ENCODE measurements at regions not wholly inside any gene's neighbourhood (a gene's known extent, or its start where the extent isn't known, plus 50 kb on each side); places are given as distances from the start of the nearest gene placed in this dataset.
"Not testable (repeated sequence)": the region's sequence is repeated elsewhere in the genome, so short reads cannot be mapped to it uniquely, and the experiment has no call there.

DNA sequence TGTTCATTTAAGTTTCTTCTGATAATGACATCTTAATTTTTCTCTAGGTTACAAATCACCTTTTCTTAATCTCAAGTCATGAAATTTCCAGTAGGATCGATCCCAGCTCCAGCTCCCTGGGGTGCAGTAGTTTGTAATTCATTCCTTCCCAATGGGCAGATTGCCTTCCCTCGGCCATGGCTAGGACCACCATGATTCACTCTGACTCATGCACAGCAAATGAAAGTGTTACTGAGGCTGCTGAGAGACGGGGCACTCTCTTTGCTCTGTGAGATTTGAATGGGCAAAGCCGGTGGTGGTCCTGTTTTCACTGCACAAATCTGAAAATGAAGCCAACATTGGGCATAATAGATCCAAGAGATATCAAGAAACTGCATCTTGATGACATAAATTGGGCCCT is 202.8 kb upstream of the IRS2 start:
- DNase-seq (ENCODE audit: low spot score) = no peak
- intact Hi-C loops (cut with DNase I) = no loop called here

DNA sequence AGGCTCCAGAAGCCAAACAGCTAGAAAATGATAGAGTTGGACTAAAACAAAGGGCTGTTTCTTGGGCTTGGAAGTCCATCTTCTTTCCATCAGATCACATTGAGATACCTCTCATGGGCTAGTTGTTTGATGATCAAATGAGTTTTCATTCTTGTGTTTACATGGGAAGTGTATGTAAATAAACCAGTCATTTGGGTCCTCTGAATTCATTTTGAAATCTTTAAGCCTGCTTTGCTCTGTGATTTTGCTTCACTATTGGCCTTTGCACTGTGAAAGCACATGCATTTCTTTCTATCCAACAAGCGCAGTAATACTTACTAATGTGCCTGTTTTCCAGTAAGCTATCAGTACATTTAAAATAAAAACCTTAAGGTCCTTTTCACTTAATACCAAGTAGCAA is 200.5 kb upstream of the IRS2 start:
- DNase-seq (ENCODE audit: low spot score) = no peak
- intact Hi-C loops (cut with DNase I) = no loop called here

DNA sequence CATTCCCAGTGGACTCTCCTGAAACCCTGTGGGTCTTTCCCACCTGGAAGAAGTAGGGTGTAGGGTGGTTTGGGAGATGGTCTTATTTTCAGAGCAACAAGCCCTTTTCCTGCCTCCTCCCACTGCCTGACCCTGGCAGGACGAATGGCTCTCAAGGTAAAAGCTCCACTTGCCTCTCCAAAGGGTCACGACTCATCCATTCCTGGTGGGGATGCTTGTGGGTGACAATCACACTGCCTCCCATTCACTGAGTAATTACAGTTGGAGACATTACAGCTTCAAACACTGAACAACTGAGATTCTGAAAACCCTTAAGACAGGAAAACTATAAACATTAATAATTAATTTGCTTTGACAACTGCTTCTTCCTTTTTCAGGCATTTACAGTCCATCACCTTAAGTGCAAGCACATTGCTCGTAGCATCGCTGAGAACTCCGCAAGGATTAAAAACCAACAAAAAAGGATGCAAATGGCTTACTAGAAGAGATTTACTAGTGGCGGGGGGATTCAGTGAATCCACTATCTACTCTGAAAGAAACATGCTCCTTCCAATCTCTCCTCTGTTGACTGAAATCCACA is 199.6 kb upstream of the IRS2 start:
- intact Hi-C loops (cut with DNase I) = no loop called here

DNA sequence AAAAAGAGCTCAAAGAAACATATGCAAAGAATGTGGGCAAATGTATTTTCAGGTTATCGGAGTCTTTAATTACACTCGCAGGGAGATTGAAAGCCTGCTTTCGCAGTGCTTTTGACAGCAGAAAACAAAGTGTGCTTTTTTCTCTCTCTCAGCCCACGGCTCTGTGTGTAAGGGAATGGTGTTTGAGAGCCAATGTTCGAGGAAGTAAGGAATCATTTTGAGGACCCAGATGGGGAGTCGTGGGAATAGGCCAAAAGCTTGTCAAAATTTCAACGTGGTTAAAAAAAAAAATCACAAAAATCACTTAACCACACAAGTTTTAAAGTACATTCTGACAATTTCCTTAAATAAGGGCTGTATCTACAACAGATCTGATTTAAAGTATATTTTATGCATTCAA is 197.1 kb upstream of the IRS2 start:
- intact Hi-C loops (cut with DNase I) = no loop called here
- no peak for DNase-seq (ENCODE audit: low spot score)

More for the DNA sequence above, 199.6 kb upstream of the IRS2 start:
- DNase-seq (ENCODE audit: low spot score) = no peak

- intact Hi-C loops (cut with DNase I) = no loop called here
- no peak for DNase-seq (ENCODE audit: low spot score)
These were observed 194.6 kb upstream of the IRS2 start for GRCh38 chr13:109981000-109981399.

DNA sequence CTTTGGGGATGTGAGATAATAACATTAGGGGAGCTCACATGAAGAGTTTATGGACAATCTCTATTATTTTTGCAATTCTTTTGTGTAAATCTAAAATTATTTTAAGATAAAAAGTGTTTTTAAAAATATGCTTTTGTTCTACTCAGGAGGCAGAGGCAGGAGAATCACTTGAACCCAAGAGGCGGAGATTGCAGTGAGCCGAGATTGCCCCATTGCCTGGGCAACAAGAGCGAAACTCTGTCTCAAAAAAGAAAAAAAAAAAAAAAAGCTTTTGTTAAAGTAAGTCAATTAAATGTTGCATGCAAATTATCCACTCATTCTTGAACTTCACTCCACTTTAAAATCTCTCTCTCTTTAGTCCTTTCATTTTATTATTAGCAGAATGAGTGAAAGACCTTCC is 193.3 kb upstream of the IRS2 start:
- DNase-seq (ENCODE audit: low spot score); intact Hi-C loops (cut with DNase I): not testable (repeated sequence)

GRCh38 chr13:109979228-109979627 is 192.8 kb upstream of the IRS2 start:
- intact Hi-C loops (cut with DNase I) = no loop called here
- no peak for DNase-seq (ENCODE audit: low spot score)

DNA sequence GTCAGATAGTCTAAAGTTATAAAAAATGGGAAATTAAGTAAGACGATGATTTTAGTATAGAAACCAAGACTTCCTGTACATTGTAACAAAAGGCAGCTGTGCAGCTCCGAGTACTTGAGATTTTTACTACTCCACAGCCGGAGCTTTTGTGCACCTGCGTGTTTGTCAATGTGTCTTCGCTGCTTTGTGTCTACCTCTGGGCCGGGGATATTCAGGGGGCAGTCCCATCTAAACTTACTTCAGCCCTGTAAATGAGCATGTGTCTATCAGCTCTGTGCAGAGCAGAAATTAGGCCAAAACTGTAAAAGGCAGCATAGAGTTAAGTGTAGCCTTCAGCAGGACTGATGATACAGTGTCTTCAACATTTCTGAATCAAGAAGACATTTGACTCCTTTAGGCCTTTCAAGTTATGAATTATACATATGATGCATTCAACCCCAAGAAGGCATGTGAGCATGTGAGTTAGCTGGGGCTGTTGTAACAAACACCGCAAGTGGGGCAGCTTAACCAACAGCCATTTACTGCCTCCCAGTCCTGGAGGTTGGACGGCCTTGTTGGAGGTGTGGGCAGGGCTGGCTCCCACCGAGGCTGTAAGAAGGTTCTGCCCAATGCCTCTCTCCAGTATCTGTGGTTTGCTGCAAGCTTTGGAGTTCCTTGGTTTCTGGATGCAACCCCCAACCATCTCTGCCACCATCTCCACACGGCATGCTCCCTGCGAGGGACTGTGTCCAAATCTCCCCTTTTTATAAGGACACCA is 191.0 kb upstream of the IRS2 start:
- intact Hi-C loops (cut with DNase I) = no loop called here
- DNase-seq (ENCODE audit: low spot score) = no peak

- intact Hi-C loops (cut with DNase I) = no loop called here
- no peak for DNase-seq (ENCODE audit: low spot score)
These were observed 190.0 kb upstream of the IRS2 start for GRCh38 chr13:109976206-109976997.

DNA sequence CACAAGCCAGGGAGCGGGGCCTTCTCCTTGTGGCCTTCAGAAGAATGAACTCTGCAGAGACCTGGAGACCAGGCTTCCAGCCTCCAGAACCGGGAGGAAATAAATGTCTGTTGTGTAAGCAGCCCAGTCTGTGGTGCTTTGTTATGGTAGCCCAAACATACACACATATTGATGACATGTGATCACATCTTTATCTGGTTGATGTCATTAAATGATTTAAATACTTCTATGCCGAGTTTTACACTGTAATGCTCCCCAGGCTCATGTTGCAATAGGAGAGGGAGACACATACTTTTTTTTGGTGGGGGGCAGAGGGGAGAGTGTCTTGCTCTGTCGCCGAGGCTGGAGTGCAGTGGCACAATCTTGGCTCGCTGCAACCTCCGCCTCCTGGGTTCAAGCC is 188.0 kb upstream of the IRS2 start:
- intact Hi-C loops (cut with DNase I) = no loop called here
- DNase-seq (ENCODE audit: low spot score) = no peak

DNA sequence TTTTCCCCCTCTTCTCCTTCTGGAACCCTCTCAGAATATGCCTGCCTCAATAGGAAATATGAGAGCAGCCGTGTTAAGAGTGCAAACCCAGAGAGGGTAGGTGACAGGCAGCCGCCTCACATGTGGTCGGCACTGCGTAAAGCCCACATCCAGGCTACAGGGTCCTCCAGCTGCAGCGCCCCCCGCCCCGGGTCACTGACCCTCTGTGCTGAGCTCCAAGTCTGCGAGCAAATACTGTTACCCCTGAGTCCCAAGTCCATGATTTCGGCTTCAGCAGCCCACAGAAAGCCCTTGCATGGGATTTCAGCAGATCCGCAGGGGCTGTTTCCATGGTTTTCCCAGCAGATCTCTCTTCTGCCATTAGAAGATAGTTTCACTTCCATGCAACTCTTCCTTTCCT is 186.9 kb upstream of the IRS2 start:
- intact Hi-C loops (cut with DNase I) = no loop called here
- DNase-seq (ENCODE audit: low spot score) = no peak

GRCh38 chr13:109971456-109972090 is 185.2 kb upstream of the IRS2 start:
- intact Hi-C loops (cut with DNase I) = no loop called here
- DNase-seq (ENCODE audit: low spot score) = no peak

- intact Hi-C loops (cut with DNase I) = no loop called here
- DNase-seq (ENCODE audit: low spot score) = no peak
These were observed 184.6 kb upstream of the IRS2 start for GRCh38 chr13:109971006-109971405.

DNA sequence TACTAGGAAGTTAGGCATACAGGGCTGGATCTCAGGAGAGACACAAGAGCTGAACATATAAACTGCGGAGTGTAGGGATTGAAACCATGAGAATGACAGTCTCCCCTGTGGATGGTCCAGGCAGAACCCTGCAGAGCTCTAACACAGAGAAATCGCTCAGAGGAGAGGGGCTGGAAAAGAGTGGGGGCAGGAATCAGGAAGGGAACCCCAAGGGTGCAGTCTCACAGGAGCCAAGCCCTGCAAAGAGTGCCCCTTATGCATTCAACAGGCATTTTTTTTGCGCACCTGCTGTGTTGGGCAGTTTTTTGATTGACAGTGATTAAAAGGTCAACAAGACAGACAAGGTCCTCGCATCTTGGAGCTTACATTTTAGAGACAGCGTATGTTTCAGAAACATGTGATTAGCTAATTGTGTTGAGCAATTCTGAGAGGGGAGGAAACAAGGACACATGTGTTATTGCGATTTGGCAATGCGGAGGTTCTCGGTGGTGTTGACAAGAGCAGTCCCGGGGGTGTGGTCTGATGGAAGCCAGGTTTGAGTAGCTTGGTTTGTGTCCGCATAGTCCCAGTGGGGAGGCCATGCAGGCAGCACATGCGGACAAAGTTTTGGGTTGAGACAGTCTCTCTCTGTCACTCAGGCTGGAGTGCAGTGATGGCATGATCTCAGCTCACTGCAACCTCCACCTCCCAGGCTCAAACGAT is 182.6 kb upstream of the IRS2 start:
- DNase-seq (ENCODE audit: low spot score) = no peak
- intact Hi-C loops (cut with DNase I) = no loop called here

GRCh38 chr13:109963960-109964563 is 177.7 kb upstream of the IRS2 start:
- DNase-seq (ENCODE audit: low spot score) = no peak
- intact Hi-C loops (cut with DNase I) = no loop called here

GRCh38 chr13:109963384-109963783 is 177.0 kb upstream of the IRS2 start:
- intact Hi-C loops (cut with DNase I) = no loop called here
- DNase-seq (ENCODE audit: low spot score) = no peak

DNA sequence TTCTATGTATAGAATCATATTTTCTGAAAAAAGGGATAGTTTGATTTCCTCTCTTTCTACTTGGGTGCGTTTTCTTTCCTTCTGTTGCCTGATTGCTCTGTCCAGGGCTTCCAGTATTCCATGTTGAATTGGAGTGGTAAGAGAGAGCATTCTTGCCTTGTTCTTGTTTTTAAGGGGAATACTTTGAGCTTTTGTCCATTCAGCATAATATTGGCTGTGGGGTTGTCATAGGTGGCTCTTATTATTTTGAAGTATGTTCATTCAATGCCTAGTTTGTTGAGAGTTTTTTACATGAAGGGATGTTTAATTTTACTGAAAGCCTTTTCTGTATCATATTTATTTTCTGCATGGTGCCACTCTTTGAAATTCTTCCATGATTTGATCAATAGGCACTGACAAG is 173.5 kb upstream of the IRS2 start:
- intact Hi-C loops (cut with DNase I) = no loop called here
- no peak for DNase-seq (ENCODE audit: low spot score)

GRCh38 chr13:109957875-109958274 is 171.5 kb upstream of the IRS2 start:
- DNase-seq (ENCODE audit: low spot score) = no peak
- intact Hi-C loops (cut with DNase I) = no loop called here

DNA sequence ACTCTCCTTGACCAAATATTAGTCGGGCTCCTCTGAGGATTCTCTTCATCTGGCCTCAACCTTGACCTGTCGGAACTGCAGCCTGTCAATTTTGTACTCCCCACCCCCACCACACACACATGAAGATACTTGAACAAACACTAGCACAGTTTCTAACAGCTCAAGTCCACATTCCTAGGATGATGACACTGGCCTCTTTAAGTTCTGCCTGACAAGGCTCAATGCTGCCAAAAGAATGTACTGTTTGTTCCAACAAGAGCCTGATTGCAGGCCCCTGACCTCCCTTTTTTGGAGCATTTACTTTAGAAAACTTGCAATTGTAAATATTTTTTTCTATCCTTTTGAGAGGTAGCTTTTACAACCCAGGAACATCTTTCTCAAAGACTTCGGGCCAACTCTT is 169.2 kb upstream of the IRS2 start:
- intact Hi-C loops (cut with DNase I) = no loop called here
- no peak for DNase-seq (ENCODE audit: low spot score)

Measured in cardiac septum (tissue), 1 donor.